Adrenal gland (tissue), 9 donors: ENCODE measurements at regions not wholly inside any gene's neighbourhood (a gene's known extent, or its start where the extent isn't known, plus 50 kb on each side); places are given as distances from the start of the nearest gene placed in this dataset.

ENCODE experiments used
- DNase-seq, 7 donors: peaks; one replicate each; pipeline ENCODE4 v3.0.0-alpha.2; 2019 to 2020
- H3K27ac ChIP-seq, 5 donors: fragments of 200-600 bp; sonication (generic) in 4 of 5; 1 replicate in 3 of 5; 2 replicates in 2 of 5; pipeline versions ENCODE4 v1.5.1 to v1.8.0; 2016 to 2020; ENCODE audit warnings: mild to moderate bottlenecking in 1 of 5
- H3K27me3 ChIP-seq: fragments of 200-600 bp; 2 replicates; pipeline ENCODE4 v1.8.0; 2021
- H3K36me3 ChIP-seq, 2 donors: fragments of 200-600 bp; replicated peaks in 1 of 2; 1 replicate in 1 of 2; 2 replicates in 1 of 2; pipeline versions ENCODE4 v1.5.1 to v1.8.0; 2018 to 2022
- H3K4me1 ChIP-seq, 2 donors: fragments of 200-600 bp; replicated peaks in 1 of 2; 1 replicate in 1 of 2; 2 replicates in 1 of 2; pipeline versions ENCODE4 v1.5.1 to v1.8.0; 2018 to 2021
- H3K4me3 ChIP-seq, 4 donors: fragments of 200-600 bp; sonication (generic) in 3 of 4; one replicate each; pipeline ENCODE4 v1.5.1; 2016 to 2018
- H3K9me3 ChIP-seq, 3 donors: fragments of 200-600 bp; sonication (generic) in 1 of 3; replicated peaks in 1 of 3; 1 replicate in 2 of 3; 2 replicates in 1 of 3; pipeline versions ENCODE4 v1.5.1 to v1.8.0; 2016 to 2021
- CTCF ChIP-seq, 6 experiments: fragments of 450-650 bp in 4 of 6; fragments of 200-600 bp in 2 of 6; sonication (generic) in 1 of 6; IDR thresholded peaks; 1 replicate in 5 of 6; 2 replicates in 1 of 6; pipeline versions ENCODE4 v1.5.1 to v1.8.0; 2016 to 2021; ENCODE audit warnings: antibody characterized with exemption in 6 of 6, mild to moderate bottlenecking in 2 of 6, moderate library complexity in 1 of 6
- POLR2A ChIP-seq, 2 donors: fragments of 450-650 bp; IDR thresholded peaks; one replicate each; pipeline ENCODE4 v1.6.1; 2017; ENCODE audit warnings: antibody characterized with exemption in 2 of 2, mild to moderate bottlenecking in 2 of 2, moderate library complexity in 1 of 2
- WGBS, 4 donors: extraction: QIAGEN DNeasy Blood & Tissue Kit in 2 of 4; methylation state at CpG; one replicate each; pipeline versions ENCODE4 v1.1.5 to v1.1.7; 2013 to 2017; 5-methylcytosine and 5-hydroxymethylcytosine counted together
- intact Hi-C, 2 donors: fragments of 100-400 bp; cut with DNase I; formaldehyde crosslinking; loops; one replicate each; pipeline versions ENCODE4 v1.14.1 to v1.15.0; 2022 to 2023
- donor health status: healthy with polysubstance abuse.
- donor health status: Bipolar disorder and iron deficiency.
- donor health status: DM: yes; HTN: yes; CAD: no.
- donor health status: DM: no; HTN: no; CAD: no.
- donor health status: DM: no; HTN: no; CAD: no.

GRCh38 chr13:112255550-112256120, 120.5 kb upstream of the SPACA7 start:
- Histone ChIP-seq H3K27ac (no peak overlapping the region), H3K9me3 (no peaks in the 10 kb centered on the region), H3K36me3 (no peaks in the 10 kb centered on the region), H3K4me3 (no peak overlapping the region), H3K4me1 (no peaks in the 10 kb centered on the region), H3K27me3 (no peaks in the 10 kb centered on the region)
- DNase-seq: peak in 1 of 7 donors; percentile 30
- 76 to 86% (median 79%) methylated on average over 11 to 19 of the region's 19 CpGs for WGBS, 4 donors
- intact Hi-C loops: no loop called here
- no peak for TF ChIP-seq POLR2A (IDR thresholded peaks at IDR 0.05)
- TF ChIP-seq CTCF (IDR thresholded peaks at IDR 0.05): no peak

GRCh38 chr13:112256716-112257494, 119.2 kb upstream of the SPACA7 start:
- no peak for TF ChIP-seq CTCF (IDR thresholded peaks at IDR 0.05)
- no peak for TF ChIP-seq POLR2A (IDR thresholded peaks at IDR 0.05)
- Histone ChIP-seq H3K36me3 (no peaks in the 10 kb centered on the region), H3K27me3 (no peaks in the 10 kb centered on the region), H3K27ac (no peak overlapping the region), H3K4me1 (no peaks in the 10 kb centered on the region), H3K9me3 (no peaks in the 10 kb centered on the region), H3K4me3 (no peak overlapping the region)
- peak in 1 of 7 donors; percentile 39 for DNase-seq
- intact Hi-C loops: no loop called here
- 73 to 85% (median 79%) methylated on average over 10 to 12 of the region's 12 CpGs for WGBS, 4 donors

DNA sequence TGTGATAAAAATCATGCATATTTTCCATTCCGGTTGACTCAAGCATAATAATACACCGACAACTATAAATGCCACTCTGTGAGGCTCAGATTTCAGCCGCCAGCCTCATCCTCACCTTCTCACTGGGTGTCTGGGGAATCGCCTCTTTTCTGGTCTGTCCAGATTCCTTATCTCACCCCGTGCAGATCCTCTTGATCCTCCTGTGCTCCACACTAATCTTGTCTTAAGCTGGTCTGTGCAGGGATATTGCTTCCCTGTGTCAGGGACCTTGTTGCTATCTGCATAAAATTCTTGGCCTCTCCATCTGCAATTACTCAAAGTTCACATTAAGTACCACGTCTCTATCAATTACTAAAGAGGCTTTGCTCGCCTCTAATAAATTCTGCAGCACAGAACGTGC, 116.6 kb upstream of the SPACA7 start:
- WGBS, 4 donors: 54 to 60% (median 56%) methylated on average over 8 of the region's 8 CpGs
- no peak for TF ChIP-seq CTCF (IDR thresholded peaks at IDR 0.05)
- no peak for TF ChIP-seq POLR2A (IDR thresholded peaks at IDR 0.05)

GRCh38 chr13:112260108-112261055, 115.8 kb upstream of the SPACA7 start:
- intact Hi-C loops: no loop called here
- TF ChIP-seq POLR2A (IDR thresholded peaks at IDR 0.05) (no peak), CTCF (IDR thresholded peaks at IDR 0.05) (no peak)
- Histone ChIP-seq H3K4me3 (no peak overlapping the region), H3K27ac (no peak overlapping the region), H3K36me3 (no peaks in the 10 kb centered on the region), H3K27me3 (no peaks in the 10 kb centered on the region), H3K4me1 (no peaks in the 10 kb centered on the region), H3K9me3 (no peaks in the 10 kb centered on the region)
- whole genome bisulfite sequencing, 4 donors: 69 to 80% (median 77%) methylated on average over 27 to 29 of the region's 29 CpGs
- DNase-seq: no peak

More for the DNA sequence above, 116.6 kb upstream of the SPACA7 start:
- Histone ChIP-seq H3K4me3 (no peak overlapping the region), H3K27ac (no peak overlapping the region), H3K36me3 (no peaks in the 10 kb centered on the region), H3K9me3 (no peaks in the 10 kb centered on the region), H3K4me1 (no peaks in the 10 kb centered on the region), H3K27me3 (no peaks in the 10 kb centered on the region)
- intact Hi-C loops: no loop called here
- no peak for DNase-seq
